ENCODE measurements at regions not wholly inside any gene's neighbourhood (a gene's known extent, or its start where the extent isn't known, plus 50 kb on each side); places are given as distances from the start of the nearest gene placed in this dataset.

- 79 to 81% methylated on average over 1 of the region's 1 CpG for WGBS, 2 donors
These were observed 581.2 kb downstream of the RAPGEF2 start for GRCh38 chr4:159684061-159684460.

GRCh38 chr4:159685340-159686092, 582.6 kb downstream of the RAPGEF2 start:
- Histone ChIP-seq H3K4me3 (no peak overlapping the region), H3K27ac (ENCODE audit: low read depth in 1 of 2, low read length in 1 of 2) (no peak overlapping the region), H3K9ac (ENCODE audit: insufficient read depth in 1 of 2, low read length in 2 of 2) (no peak overlapping the region), H3K27me3 (ENCODE audit: control insufficient read depth in 3 of 3, insufficient read depth in 3 of 3, low read length in 2 of 3) (no peaks in the 10 kb centered on the region), H3K4me1 (ENCODE audit: control insufficient read depth in 5 of 5, insufficient read depth in 5 of 5, low read length in 5 of 5) (peaks cover 0 to 5% (median 0%) of the 10 kb centered on the region in 5 donors), H3K9me3 (ENCODE audit: control insufficient read depth in 4 of 4, insufficient read depth in 3 of 4, low read length in 3 of 4) (no peaks in the 10 kb centered on the region), H3K36me3 (ENCODE audit: control insufficient read depth in 4 of 4, insufficient read depth in 4 of 4, low read length in 4 of 4) (no peaks in the 10 kb centered on the region)
- no peak for ATAC-seq (ENCODE audit: insufficient read depth, low FRiP score)
- DNase-seq = peak in 1 of 3 donors; percentile 13
- WGBS, 2 donors = 27 to 33% methylated on average over 3 of the region's 3 CpGs
- no peak for TF ChIP-seq CTCF (IDR thresholded peaks at IDR 0.05; ENCODE audit: control extremely low read depth, extremely low read depth)

More at GRCh38 chr4:159684061-159684460, 581.2 kb downstream of the RAPGEF2 start:
- Histone ChIP-seq H3K4me3 (no peak overlapping the region), H3K36me3 (ENCODE audit: control insufficient read depth in 4 of 4, insufficient read depth in 4 of 4, low read length in 4 of 4) (no peaks in the 10 kb centered on the region), H3K27ac (ENCODE audit: low read depth in 1 of 2, low read length in 1 of 2) (no peak overlapping the region), H3K9ac (ENCODE audit: insufficient read depth in 1 of 2, low read length in 2 of 2) (no peak overlapping the region), H3K9me3 (ENCODE audit: control insufficient read depth in 4 of 4, insufficient read depth in 3 of 4, low read length in 3 of 4) (no peaks in the 10 kb centered on the region), H3K4me1 (ENCODE audit: control insufficient read depth in 5 of 5, insufficient read depth in 5 of 5, low read length in 5 of 5) (peaks cover 0 to 5% (median 0%) of the 10 kb centered on the region in 5 donors), H3K27me3 (ENCODE audit: control insufficient read depth in 3 of 3, insufficient read depth in 3 of 3, low read length in 2 of 3) (no peaks in the 10 kb centered on the region)
- TF ChIP-seq CTCF (IDR thresholded peaks at IDR 0.05; ENCODE audit: control extremely low read depth, extremely low read depth) = no peak
- DNase-seq = no peak
- ATAC-seq (ENCODE audit: insufficient read depth, low FRiP score) = no peak

- no peak for ATAC-seq (ENCODE audit: insufficient read depth, low FRiP score)
- no peak overlapping the region for H3K27ac ChIP-seq (ENCODE audit: low read depth in 1 of 2, low read length in 1 of 2)
- H3K9me3 ChIP-seq (ENCODE audit: control insufficient read depth in 4 of 4, insufficient read depth in 3 of 4, low read length in 3 of 4) = peaks cover 0 to 12% (median 2%) of the 10 kb centered on the region in 4 donors
These were observed 586.6 kb downstream of the RAPGEF2 start for GRCh38 chr4:159689526-159689925.

More at GRCh38 chr4:159689526-159689925, 586.6 kb downstream of the RAPGEF2 start:
- Histone ChIP-seq H3K9ac (ENCODE audit: insufficient read depth in 1 of 2, low read length in 2 of 2) (no peak overlapping the region), H3K4me3 (no peak overlapping the region), H3K27me3 (ENCODE audit: control insufficient read depth in 3 of 3, insufficient read depth in 3 of 3, low read length in 2 of 3) (no peaks in the 10 kb centered on the region), H3K4me1 (ENCODE audit: control insufficient read depth in 5 of 5, insufficient read depth in 5 of 5, low read length in 5 of 5) (peaks cover 0 to 5% (median 0%) of the 10 kb centered on the region in 5 donors), H3K36me3 (ENCODE audit: control insufficient read depth in 4 of 4, insufficient read depth in 4 of 4, low read length in 4 of 4) (no peaks in the 10 kb centered on the region)
- no peak for DNase-seq
- TF ChIP-seq CTCF (IDR thresholded peaks at IDR 0.05; ENCODE audit: control extremely low read depth, extremely low read depth) = no peak

Data from lung (tissue), 11 donors.